Right ventricle myocardium inferior (tissue), 1 donor: ENCODE measurements at regions not wholly inside any gene's neighbourhood (a gene's known extent, or its start where the extent isn't known, plus 50 kb on each side); places are given as distances from the start of the nearest gene placed in this dataset.
A peak's percentile ranks its signal among the peaks of the same experiment; 100 is the strongest.
"Not testable (repeated sequence)": the region's sequence is repeated elsewhere in the genome, so short reads cannot be mapped to it uniquely, and the experiment has no call there.

Source experiments
- ATAC-seq: fragments of 200-7000 bp; cut with Tn5 transposase; one replicate; pipeline ENCODE4 v1.9.1; 2020; ENCODE audit warnings: mild to moderate bottlenecking, moderate library complexity
- DNase-seq: peaks from one replicate; pipeline ENCODE4 v3.0.0; 2021; ENCODE audit errors: missing footprints
- intact Hi-C: fragments of 100-400 bp; cut with DNase I; formaldehyde crosslinking; loops from one replicate; pipeline ENCODE4 v1.11.0; 2022
- donor health status: DM: no; HTN: yes; CAD: no; lungs with severe emphysema.

GRCh38 chr6:133806382-133807140 is 82.4 kb upstream of the TCF21 start:
- ATAC-seq (peak; percentile 63), DNase-seq (no peak)
- intact Hi-C loops, result no loop called here

GRCh38 chr6:133807501-133807900 is 81.4 kb upstream of the TCF21 start:
- DNase-seq (no peak), ATAC-seq (no peak)
- intact Hi-C loops, result no loop called here

DNA sequence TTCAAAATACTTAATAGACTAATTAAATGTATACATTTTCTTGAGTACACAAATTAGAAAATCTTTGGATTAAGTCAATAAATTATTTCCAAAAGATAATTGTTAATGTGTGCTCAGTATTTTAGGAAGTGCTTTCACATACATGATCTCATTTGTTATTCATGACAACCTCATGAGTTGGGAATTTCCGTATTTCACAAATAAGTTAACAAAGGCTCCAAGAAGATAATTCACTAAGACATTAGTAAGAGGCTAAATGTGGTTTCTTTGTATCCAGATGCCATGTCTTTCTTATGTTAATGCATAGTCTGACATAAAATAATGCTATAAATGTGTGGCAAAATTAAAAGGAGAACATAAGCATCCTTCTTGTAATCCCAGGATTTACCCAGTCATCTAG is 79.5 kb upstream of the TCF21 start:
- no peak for ATAC-seq
- intact Hi-C loops, result no loop called here

DNA sequence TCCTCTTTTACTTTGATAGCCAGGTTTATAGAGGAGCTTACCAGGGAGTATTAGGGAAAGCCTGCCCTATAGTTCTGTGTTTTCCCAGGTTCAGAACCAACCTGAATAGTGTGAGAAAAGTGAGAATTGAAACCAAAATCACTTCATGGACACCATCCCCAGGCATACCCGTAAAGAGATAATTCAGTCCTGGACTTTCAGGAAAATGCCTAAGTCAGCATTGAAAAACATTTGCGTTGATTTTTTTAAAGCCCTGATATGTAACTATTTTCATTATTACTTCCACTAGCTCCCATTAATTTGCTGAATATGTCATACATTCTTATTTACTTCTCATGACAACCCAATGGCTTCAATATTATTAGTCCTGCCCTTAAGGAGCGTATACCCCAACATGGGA is 77.4 kb upstream of the TCF21 start:
- no peak for ATAC-seq
- intact Hi-C loops, result no loop called here
- DNase-seq, result no peak

More for the DNA sequence above, 79.5 kb upstream of the TCF21 start:
- no peak for DNase-seq

GRCh38 chr6:133812446-133812845 is 76.5 kb upstream of the TCF21 start:
- intact Hi-C loops, DNase-seq, ATAC-seq: not testable (repeated sequence)

DNA sequence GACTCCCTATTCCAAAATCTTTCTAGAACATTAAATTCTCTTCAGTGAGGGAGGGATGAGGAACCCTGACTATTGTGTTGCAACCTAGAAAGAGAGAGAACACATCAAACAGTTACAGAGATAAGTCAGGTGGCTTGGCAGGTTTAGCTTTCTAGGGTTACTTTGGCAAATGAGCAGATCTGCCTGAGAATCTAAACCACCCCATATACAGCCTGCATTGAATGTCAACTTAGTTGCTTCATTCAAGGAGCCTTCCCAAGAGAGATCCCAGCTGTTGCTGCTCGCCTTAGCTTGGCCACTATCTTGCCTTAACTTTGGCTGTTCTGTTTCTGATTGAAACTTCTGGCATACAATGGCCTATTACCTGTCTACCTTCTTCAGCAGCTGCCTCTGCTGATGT is 74.7 kb upstream of the TCF21 start:
- ATAC-seq (peak; percentile 49), DNase-seq (no peak)

GRCh38 chr6:133814797-133815196 is 74.1 kb upstream of the TCF21 start:
- intact Hi-C loops, result no loop called here
- DNase-seq (no peak), ATAC-seq (peak; percentile 26)

More for the DNA sequence above, 74.7 kb upstream of the TCF21 start:
- intact Hi-C loops, result no loop called here

DNA sequence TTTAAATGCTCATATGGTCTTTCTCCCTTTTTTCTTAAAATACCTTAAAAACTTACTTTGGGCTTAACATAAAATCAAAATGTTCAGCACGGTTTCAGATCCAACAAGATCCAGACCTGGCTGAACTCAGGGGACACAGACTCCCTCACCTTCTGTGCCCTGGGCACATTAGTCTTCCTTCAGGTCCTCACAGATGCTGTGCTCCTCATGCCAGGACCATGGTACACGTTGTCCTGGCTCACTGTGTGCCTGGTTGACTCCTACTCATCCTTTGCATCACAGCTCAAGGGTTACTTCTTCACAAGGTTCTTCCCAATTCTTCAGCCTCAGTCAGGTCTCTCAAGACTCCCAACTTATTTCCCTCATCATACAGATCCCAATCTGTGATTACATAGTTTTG is 73.6 kb upstream of the TCF21 start:
- no peak for ATAC-seq
- intact Hi-C loops, result no loop called here
- no peak for DNase-seq

GRCh38 chr6:133816171-133816570 is 72.7 kb upstream of the TCF21 start:
- intact Hi-C loops, result no loop called here
- DNase-seq (no peak), ATAC-seq (no peak)

DNA sequence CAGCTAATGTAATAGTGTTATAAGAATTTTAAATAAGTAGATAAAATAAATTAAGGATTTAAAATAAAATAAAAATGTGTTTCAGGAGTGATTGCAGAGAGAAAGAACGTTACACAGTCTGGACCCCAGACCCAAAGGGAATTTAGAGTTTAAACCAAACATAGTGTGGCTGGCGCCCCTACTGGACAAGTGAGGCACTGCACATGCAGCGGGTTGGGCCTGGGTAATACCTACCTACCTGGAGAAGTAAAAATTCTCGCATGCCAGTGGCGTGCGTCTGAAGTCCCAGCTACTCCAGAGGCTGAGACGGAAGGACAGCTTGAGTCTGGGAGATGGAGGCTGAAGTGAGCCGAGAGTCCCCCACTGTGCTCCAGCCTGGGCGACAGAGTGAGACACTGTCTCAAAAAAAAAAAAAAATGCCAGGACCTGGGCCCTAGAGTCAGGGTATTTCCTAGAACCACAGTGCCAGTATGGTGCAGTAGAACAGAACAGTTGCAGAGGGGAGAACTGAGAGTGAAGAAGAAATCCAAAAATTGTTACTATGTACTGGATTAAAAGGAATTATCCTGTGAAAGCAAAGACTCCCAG is 71.4 kb upstream of the TCF21 start:
- ATAC-seq (no peak), DNase-seq (no peak)
- intact Hi-C loops, result no loop called here

DNA sequence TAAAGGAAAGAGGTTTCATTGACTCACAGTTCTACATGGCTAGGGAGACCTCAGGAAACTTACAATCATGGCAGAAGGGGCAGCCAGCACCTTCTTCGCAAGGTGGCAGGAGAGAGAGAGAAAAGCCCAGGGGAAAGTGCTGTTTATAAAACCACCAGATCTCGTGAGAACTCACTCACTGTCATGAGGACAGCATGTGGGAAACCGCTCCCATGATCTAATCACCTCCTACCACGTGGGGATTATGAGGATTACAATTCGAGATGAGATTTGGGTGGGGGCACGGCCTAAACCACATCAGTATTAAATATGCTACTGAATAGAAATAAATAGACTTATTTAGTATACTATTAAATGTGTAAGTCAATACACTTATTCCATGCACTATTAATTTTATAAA is 70.6 kb upstream of the TCF21 start:
- DNase-seq, result no peak
- ATAC-seq, result no peak
- intact Hi-C loops, result no loop called here

DNA sequence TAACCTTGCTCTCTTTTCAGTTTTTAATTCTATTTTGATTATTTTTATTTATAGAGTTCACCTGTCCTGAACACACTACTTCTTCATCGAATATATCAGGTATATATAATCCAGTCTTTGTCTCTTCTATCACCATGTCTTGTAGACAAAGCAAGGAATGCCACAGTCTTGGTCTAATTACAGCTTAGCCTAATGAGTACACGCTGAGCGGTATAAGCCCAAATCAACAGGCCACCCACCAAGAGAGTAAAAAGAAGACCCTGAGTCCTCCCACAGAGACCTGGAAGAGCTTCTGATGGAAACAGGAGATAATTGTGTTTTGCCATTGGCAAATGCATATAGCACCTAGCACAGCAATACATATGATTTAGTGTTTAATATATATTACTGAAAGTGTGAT is 68.7 kb upstream of the TCF21 start:
- DNase-seq (no peak), ATAC-seq (no peak)
- intact Hi-C loops, result no loop called here

- intact Hi-C loops, result no loop called here
- DNase-seq (no peak), ATAC-seq (no peak)
These were observed 61.1 kb upstream of the TCF21 start for GRCh38 chr6:133827766-133828165.

DNA sequence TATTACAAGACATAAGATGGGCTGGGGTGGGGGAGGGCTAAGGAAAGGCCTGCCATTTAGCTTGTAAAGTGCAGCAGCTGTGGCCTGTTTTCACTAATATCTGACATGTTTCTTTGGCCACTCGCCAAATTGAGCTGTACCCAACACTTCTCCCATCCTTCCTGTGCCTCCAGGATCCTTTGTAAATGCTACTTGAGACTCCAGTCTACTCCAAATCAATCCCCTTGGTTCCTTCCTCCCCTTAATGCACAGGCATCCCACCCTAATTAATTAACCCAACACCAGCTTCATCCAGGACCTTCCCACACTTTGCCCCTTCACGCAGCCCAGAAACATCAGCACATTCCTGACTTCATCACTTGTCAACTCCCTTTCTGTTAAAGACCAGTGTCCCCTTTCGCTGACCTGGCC is 55.0 kb upstream of the TCF21 start:
- peak; percentile 52 for ATAC-seq
- intact Hi-C loops, result no loop called here
- DNase-seq, result no peak

- DNase-seq (no peak), ATAC-seq (peak; percentile 68)
- intact Hi-C loops, result loop anchor here (5.0 kb wide), 1 partner anchor 267 kb away; no protein-coding TSS in a partner anchor
These were observed 54.3 kb upstream of the TCF21 start for GRCh38 chr6:133834472-133835170.

GRCh38 chr6:133835901-133836300 is 53.0 kb upstream of the TCF21 start:
- ATAC-seq (no peak), DNase-seq (no peak)
- intact Hi-C loops, result loop anchor here (5.0 kb wide), 1 partner anchor 269 kb away; no protein-coding TSS in a partner anchor

GRCh38 chr6:133837801-133838349 is 51.0 kb upstream of the TCF21 start:
- intact Hi-C loops, result loop anchor here (1.0 to 5.0 kb wide), 2 partner anchors 78 to 271 kb away; no protein-coding TSS in a partner anchor
- peak; percentile 39 for ATAC-seq
- DNase-seq, result no peak
